DND-41 (cell line): ENCODE measurements at regions not wholly inside any gene's neighbourhood (a gene's known extent, or its start where the extent isn't known, plus 50 kb on each side); places are given as distances from the start of the nearest gene placed in this dataset.

Experiments used
- CTCF ChIP-seq: IDR thresholded peaks from 2 replicates; pipeline ENCODE4 v1.5.1; 2012; ENCODE audit warnings: borderline replicate concordance, low read length, moderate library complexity, mild to moderate bottlenecking; ENCODE audit not compliant: poor library complexity, severe bottlenecking; ENCODE audit errors: extremely low read depth
- EZH2 ChIP-seq: IDR thresholded peaks from 3 replicates; pipeline ENCODE4 v1.6.1; 2012; ENCODE audit warnings: borderline replicate concordance, low read depth, mild to moderate bottlenecking, moderate library complexity, low read length, inconsistent platforms; ENCODE audit not compliant: severe bottlenecking

- TF ChIP-seq CTCF (no peak), EZH2 (no peak)
These were observed 782.9 kb upstream of the HS3ST1 start for GRCh38 chr4:12211636-12212035.
